ENCODE measurements at regions not wholly inside any gene's neighbourhood (a gene's known extent, or its start where the extent isn't known, plus 50 kb on each side); places are given as distances from the start of the nearest gene placed in this dataset.

DNA sequence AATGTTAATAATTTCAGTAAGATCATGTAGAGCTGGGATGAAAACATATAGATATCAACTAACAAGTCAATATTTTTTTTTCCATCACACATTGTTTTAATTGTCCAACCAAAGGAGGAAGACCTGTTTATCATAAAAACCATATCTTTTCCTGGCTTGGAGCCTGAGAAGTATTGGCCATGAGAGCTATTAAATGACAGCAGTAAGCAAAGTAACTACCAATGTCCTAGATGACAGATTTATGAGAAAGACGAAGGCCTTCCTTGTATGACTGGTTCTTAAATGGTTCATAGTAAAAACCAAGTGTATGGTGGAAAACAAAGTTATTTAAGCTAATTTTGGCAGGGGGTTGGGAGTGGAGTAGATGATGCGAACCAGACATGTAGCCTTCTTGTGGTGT lies 1147.1 kb upstream of the TENM4 start:
- WGBS (ENCODE audit: insufficient coverage) = 71% methylated on average over 1 of the region's 2 CpGs
- no peak overlapping the region for H3K4me3 Mint-ChIP-seq
- POLR2A ChIA-PET = no interaction called here

DNA sequence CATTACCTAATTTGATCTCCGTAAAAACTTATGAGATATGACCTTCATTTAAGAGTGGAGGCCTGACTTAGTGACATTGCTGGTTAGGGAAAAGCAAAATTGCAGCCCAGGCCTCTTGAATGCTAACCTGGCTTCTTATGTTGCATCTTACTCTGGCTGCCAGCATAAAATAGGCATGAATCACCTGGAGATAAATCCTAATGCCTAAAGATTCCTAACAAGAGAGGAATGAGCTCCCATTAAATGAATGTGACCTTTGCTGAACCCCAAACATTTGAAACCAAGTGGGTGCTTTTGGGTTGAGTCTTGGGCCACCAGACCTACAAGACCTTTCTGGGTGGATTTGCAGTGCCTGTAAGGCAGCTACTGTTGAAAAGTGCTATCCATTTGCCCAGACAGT lies 1145.6 kb upstream of the TENM4 start:
- ChIA-PET CTCF (no interaction called here), POLR2A (no interaction called here)
- DNase-seq (no peak), ATAC-seq (replicated peaks in 1 of 4) (no peak)
- Histone ChIP-seq H3K27me3 (replicated peaks in 1 of 2; ENCODE audit: control insufficient read depth in 2 of 2, extremely low read depth in 1 of 2, insufficient read depth in 2 of 2, low read length in 1 of 2) (no peaks in the 10 kb centered on the region), H3K4me1 (ENCODE audit: control insufficient read depth in 1 of 2, extremely low read depth in 1 of 2, insufficient read depth in 2 of 2, low read length in 2 of 2) (no peaks in the 10 kb centered on the region), H3K36me3 (ENCODE audit: control insufficient read depth in 2 of 2, extremely low read depth in 1 of 2, insufficient read depth in 1 of 2, low read length in 1 of 2) (no peaks in the 10 kb centered on the region), H3K9me3 (no peaks in the 10 kb centered on the region), H3K4me3 (ENCODE audit: control insufficient read depth in 1 of 2, extremely low read depth in 1 of 2, low read length in 1 of 2) (no peak overlapping the region), H3K27ac (ENCODE audit: low read length) (no peak overlapping the region)
- Mint-ChIP-seq H3K4me3 (no peak overlapping the region), H3K4me1 (no peaks in the 10 kb centered on the region), H3K9me3 (peaks cover 5 to 15% (median 13%) of the 10 kb centered on the region in 3 donors), H3K27me3 (no peaks in the 10 kb centered on the region), H3K36me3 (no peaks in the 10 kb centered on the region), H3K27ac (no peak overlapping the region)
- no CpG with 5 or more reads among the region's 1 CpG for WGBS (ENCODE audit: insufficient coverage)

More for the DNA sequence above, 1147.1 kb upstream of the TENM4 start:
- Mint-ChIP-seq H3K4me1 (no peaks in the 10 kb centered on the region), H3K36me3 (no peaks in the 10 kb centered on the region), H3K27me3 (no peaks in the 10 kb centered on the region), H3K9me3 (peaks cover 7 to 17% (median 15%) of the 10 kb centered on the region in 3 donors), H3K27ac (no peak overlapping the region)
- H3K4me1 ChIP-seq (ENCODE audit: control insufficient read depth in 1 of 2, extremely low read depth in 1 of 2, insufficient read depth in 2 of 2, low read length in 2 of 2) = no peaks in the 10 kb centered on the region
- no peak for DNase-seq
- H3K9me3 ChIP-seq = no peaks in the 10 kb centered on the region
- no peaks in the 10 kb centered on the region for H3K36me3 ChIP-seq (ENCODE audit: control insufficient read depth in 2 of 2, extremely low read depth in 1 of 2, insufficient read depth in 1 of 2, low read length in 1 of 2)
- no peaks in the 10 kb centered on the region for H3K27me3 ChIP-seq (replicated peaks in 1 of 2; ENCODE audit: control insufficient read depth in 2 of 2, extremely low read depth in 1 of 2, insufficient read depth in 2 of 2, low read length in 1 of 2)
- ATAC-seq (replicated peaks in 1 of 4) = no peak
- no peak overlapping the region for H3K27ac ChIP-seq (ENCODE audit: low read length)
- CTCF ChIA-PET = interaction anchor here in 1 of 2 donors (0.8 kb wide), 1 partner anchor 1051 kb away, joined by 3 read pairs; no protein-coding TSS in a partner anchor
- H3K4me3 ChIP-seq (ENCODE audit: control insufficient read depth in 1 of 2, extremely low read depth in 1 of 2, low read length in 1 of 2) = no peak overlapping the region

DNA sequence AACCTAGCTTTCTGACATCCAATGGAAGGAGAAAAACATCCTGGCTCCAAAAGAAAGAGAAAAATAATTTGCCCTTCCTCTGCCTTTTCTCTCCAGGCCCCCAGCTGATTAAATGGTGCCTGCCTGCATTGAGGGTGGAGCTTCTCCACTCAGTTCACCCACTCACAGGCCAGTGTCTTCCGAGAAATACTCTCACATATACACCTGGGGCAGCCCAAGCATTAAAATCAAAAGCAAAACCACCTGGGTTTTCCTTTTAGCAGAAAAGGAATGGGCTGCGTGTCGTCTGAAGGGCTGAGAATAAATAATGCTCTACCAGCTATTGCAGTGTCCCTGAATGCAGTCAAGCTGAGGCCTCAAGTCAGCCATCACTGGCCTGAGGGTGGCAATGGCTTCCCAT lies 1143.8 kb upstream of the TENM4 start:
- Histone ChIP-seq H3K4me1 (ENCODE audit: control insufficient read depth in 1 of 2, extremely low read depth in 1 of 2, insufficient read depth in 2 of 2, low read length in 2 of 2) (no peaks in the 10 kb centered on the region), H3K36me3 (ENCODE audit: control insufficient read depth in 2 of 2, extremely low read depth in 1 of 2, insufficient read depth in 1 of 2, low read length in 1 of 2) (no peaks in the 10 kb centered on the region), H3K27me3 (replicated peaks in 1 of 2; ENCODE audit: control insufficient read depth in 2 of 2, extremely low read depth in 1 of 2, insufficient read depth in 2 of 2, low read length in 1 of 2) (no peaks in the 10 kb centered on the region), H3K4me3 (ENCODE audit: control insufficient read depth in 1 of 2, extremely low read depth in 1 of 2, low read length in 1 of 2) (no peak overlapping the region), H3K27ac (ENCODE audit: low read length) (no peak overlapping the region), H3K9me3 (no peaks in the 10 kb centered on the region)
- CTCF ChIA-PET = no interaction called here
- Mint-ChIP-seq H3K9me3 (peaks cover 10 to 16% (median 10%) of the 10 kb centered on the region in 3 donors), H3K4me1 (no peaks in the 10 kb centered on the region), H3K36me3 (no peaks in the 10 kb centered on the region), H3K27ac (no peak overlapping the region), H3K27me3 (no peaks in the 10 kb centered on the region), H3K4me3 (no peak overlapping the region)
- POLR2A ChIA-PET = no interaction called here
- 81% methylated on average over 3 of the region's 3 CpGs for WGBS (ENCODE audit: insufficient coverage)
- no peak for DNase-seq
- no peak for ATAC-seq (replicated peaks in 1 of 4)

DNA sequence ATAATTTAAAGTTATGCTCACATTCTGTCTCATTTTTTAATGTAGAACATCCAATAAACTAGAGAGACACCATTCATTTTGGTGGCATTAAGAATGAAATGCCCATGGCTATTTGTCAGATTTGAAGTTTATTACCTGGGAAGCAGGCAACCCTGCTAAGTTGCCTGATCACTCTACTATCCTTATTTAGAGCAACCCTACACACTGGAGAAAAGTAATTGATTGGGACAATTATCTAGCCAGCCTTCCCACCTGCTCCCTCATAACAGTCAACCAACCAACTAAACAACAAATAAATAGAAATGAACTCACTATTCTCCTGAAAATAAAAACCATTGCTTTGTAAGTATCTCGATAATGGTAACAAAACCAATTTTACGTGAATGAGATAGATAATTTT lies 1129.0 kb upstream of the TENM4 start:
- Mint-ChIP-seq H3K36me3 (no peaks in the 10 kb centered on the region), H3K9me3 (peaks cover 10 to 19% (median 16%) of the 10 kb centered on the region in 3 donors), H3K27ac (no peak overlapping the region), H3K27me3 (no peaks in the 10 kb centered on the region), H3K4me3 (no peak overlapping the region), H3K4me1 (no peaks in the 10 kb centered on the region)
- WGBS (ENCODE audit: insufficient coverage) = no CpG with 5 or more reads among the region's 2 CpGs
- ChIA-PET POLR2A (no interaction called here), CTCF (no interaction called here)
- ATAC-seq (replicated peaks in 1 of 4) (no peak), DNase-seq (no peak)
- Histone ChIP-seq H3K4me3 (ENCODE audit: control insufficient read depth in 1 of 2, extremely low read depth in 1 of 2, low read length in 1 of 2) (no peak overlapping the region), H3K4me1 (ENCODE audit: control insufficient read depth in 1 of 2, extremely low read depth in 1 of 2, insufficient read depth in 2 of 2, low read length in 2 of 2) (no peaks in the 10 kb centered on the region), H3K36me3 (ENCODE audit: control insufficient read depth in 2 of 2, extremely low read depth in 1 of 2, insufficient read depth in 1 of 2, low read length in 1 of 2) (no peaks in the 10 kb centered on the region), H3K9me3 (no peaks in the 10 kb centered on the region), H3K27me3 (replicated peaks in 1 of 2; ENCODE audit: control insufficient read depth in 2 of 2, extremely low read depth in 1 of 2, insufficient read depth in 2 of 2, low read length in 1 of 2) (no peaks in the 10 kb centered on the region), H3K27ac (ENCODE audit: low read length) (no peak overlapping the region)

DNA sequence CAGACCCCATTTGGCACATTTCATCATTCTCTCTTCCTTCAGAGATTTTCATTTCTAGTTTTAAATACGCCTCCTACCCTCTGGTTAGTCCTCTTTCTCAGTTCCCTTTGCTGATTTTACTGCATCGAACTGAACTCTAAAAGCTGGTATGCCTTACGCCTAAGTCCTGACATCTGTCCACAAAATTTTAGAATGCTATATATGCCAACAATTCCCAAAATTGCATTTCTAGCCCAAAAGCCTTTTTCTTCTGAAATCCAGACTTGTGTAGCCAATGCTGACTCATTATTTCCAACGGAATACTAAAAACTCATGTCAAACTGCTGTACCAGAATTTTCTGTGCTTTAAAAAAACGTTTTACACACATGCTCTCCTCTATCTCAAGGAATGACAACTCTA lies 1124.4 kb upstream of the TENM4 start:
- Histone ChIP-seq H3K4me1 (ENCODE audit: control insufficient read depth in 1 of 2, extremely low read depth in 1 of 2, insufficient read depth in 2 of 2, low read length in 2 of 2) (no peaks in the 10 kb centered on the region), H3K9me3 (no peaks in the 10 kb centered on the region), H3K36me3 (ENCODE audit: control insufficient read depth in 2 of 2, extremely low read depth in 1 of 2, insufficient read depth in 1 of 2, low read length in 1 of 2) (no peaks in the 10 kb centered on the region), H3K27ac (ENCODE audit: low read length) (no peak overlapping the region), H3K4me3 (ENCODE audit: control insufficient read depth in 1 of 2, extremely low read depth in 1 of 2, low read length in 1 of 2) (no peak overlapping the region), H3K27me3 (replicated peaks in 1 of 2; ENCODE audit: control insufficient read depth in 2 of 2, extremely low read depth in 1 of 2, insufficient read depth in 2 of 2, low read length in 1 of 2) (no peaks in the 10 kb centered on the region)
- Mint-ChIP-seq H3K9me3 (peaks cover 6 to 13% (median 7%) of the 10 kb centered on the region in 3 donors), H3K4me1 (no peaks in the 10 kb centered on the region), H3K36me3 (no peaks in the 10 kb centered on the region), H3K4me3 (no peak overlapping the region), H3K27me3 (no peaks in the 10 kb centered on the region), H3K27ac (no peak overlapping the region)
- ChIA-PET POLR2A (no interaction called here), CTCF (no interaction called here)
- WGBS (ENCODE audit: insufficient coverage) = 76% methylated on average over 5 of the region's 5 CpGs
- DNase-seq (no peak), ATAC-seq (replicated peaks in 1 of 4) (no peak)

DNA sequence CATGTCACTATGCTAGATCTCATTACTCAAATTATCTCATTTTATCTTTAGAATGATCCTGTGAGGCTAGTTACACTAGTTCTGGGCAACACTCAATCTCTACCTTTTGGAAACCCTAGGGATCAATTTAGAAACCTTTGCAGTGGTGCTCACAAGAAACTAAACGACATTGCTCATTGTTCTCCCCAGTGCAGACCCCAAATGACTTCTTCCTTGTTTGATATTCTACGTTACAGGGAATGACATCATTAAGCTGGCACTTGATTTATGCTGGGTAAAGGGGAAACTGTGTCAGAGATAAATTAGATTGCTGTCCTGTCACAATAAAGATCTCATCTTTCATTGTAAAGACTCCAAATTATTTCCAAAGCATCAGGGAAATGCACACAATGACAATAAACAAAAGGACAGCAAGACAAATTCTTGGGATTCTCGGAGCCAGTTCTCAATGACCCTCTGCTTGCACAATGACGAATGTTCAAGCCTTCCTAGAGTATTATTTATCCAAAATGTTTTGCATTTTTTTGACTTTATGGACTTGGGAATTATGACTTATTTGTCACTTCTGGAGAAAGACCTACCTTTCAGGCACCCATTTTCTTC lies 1121.8 kb upstream of the TENM4 start:
- ChIA-PET CTCF (no interaction called here), POLR2A (no interaction called here)
- ATAC-seq (replicated peaks in 1 of 4) (no peak), DNase-seq (no peak)
- H3K36me3 Mint-ChIP-seq = no peaks in the 10 kb centered on the region
- no peaks in the 10 kb centered on the region for H3K27me3 Mint-ChIP-seq
- H3K4me3 Mint-ChIP-seq = no peak overlapping the region
- H3K9me3 Mint-ChIP-seq = peaks cover 13 to 20% (median 15%) of the 10 kb centered on the region in 3 donors
- H3K4me1 ChIP-seq (ENCODE audit: control insufficient read depth in 1 of 2, extremely low read depth in 1 of 2, insufficient read depth in 2 of 2, low read length in 2 of 2) = no peaks in the 10 kb centered on the region
- H3K27ac Mint-ChIP-seq = no peak overlapping the region
- H3K27me3 ChIP-seq (replicated peaks in 1 of 2; ENCODE audit: control insufficient read depth in 2 of 2, extremely low read depth in 1 of 2, insufficient read depth in 2 of 2, low read length in 1 of 2) = no peaks in the 10 kb centered on the region
- no CpG with 5 or more reads among the region's 4 CpGs for WGBS (ENCODE audit: insufficient coverage)
- H3K4me3 ChIP-seq (ENCODE audit: control insufficient read depth in 1 of 2, extremely low read depth in 1 of 2, low read length in 1 of 2) = no peak overlapping the region
- H3K4me1 Mint-ChIP-seq = no peaks in the 10 kb centered on the region
- H3K36me3 ChIP-seq (ENCODE audit: control insufficient read depth in 2 of 2, extremely low read depth in 1 of 2, insufficient read depth in 1 of 2, low read length in 1 of 2) = no peaks in the 10 kb centered on the region
- no peak overlapping the region for H3K27ac ChIP-seq (ENCODE audit: low read length)
- H3K9me3 ChIP-seq = no peaks in the 10 kb centered on the region

DNA sequence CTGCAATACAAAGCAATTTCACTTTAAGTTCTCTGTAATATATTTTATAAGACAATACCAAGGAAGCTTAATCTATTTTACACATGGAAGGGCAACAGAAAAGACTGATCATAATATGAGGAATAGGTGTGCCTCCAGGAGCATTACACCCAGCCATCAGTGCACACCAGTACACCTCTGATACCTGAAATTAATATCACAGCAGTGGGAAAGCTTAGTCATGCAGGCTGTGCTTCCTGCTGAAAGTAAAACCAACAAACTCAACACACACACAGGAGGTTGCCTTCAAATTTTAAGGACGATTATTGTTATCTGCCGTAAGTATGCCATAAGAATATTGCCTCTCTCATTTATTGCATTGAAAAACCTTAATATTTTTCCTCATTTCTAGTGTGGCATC lies 1119.1 kb upstream of the TENM4 start:
- Histone ChIP-seq H3K27ac (ENCODE audit: low read length) (no peak overlapping the region), H3K4me3 (ENCODE audit: control insufficient read depth in 1 of 2, extremely low read depth in 1 of 2, low read length in 1 of 2) (no peak overlapping the region), H3K9me3 (no peaks in the 10 kb centered on the region), H3K36me3 (ENCODE audit: control insufficient read depth in 2 of 2, extremely low read depth in 1 of 2, insufficient read depth in 1 of 2, low read length in 1 of 2) (no peaks in the 10 kb centered on the region), H3K4me1 (ENCODE audit: control insufficient read depth in 1 of 2, extremely low read depth in 1 of 2, insufficient read depth in 2 of 2, low read length in 2 of 2) (no peaks in the 10 kb centered on the region), H3K27me3 (replicated peaks in 1 of 2; ENCODE audit: control insufficient read depth in 2 of 2, extremely low read depth in 1 of 2, insufficient read depth in 2 of 2, low read length in 1 of 2) (no peaks in the 10 kb centered on the region)
- no peak overlapping the region for H3K4me3 Mint-ChIP-seq
- H3K4me1 Mint-ChIP-seq = no peaks in the 10 kb centered on the region
- ATAC-seq (replicated peaks in 1 of 4) (no peak), DNase-seq (no peak)
- H3K36me3 Mint-ChIP-seq = no peaks in the 10 kb centered on the region
- CTCF ChIA-PET = no interaction called here
- peaks cover 15 to 30% (median 25%) of the 10 kb centered on the region in 3 donors for H3K9me3 Mint-ChIP-seq
- WGBS (ENCODE audit: insufficient coverage) = no CpG with 5 or more reads among the region's 2 CpGs
- no peaks in the 10 kb centered on the region for H3K27me3 Mint-ChIP-seq
- POLR2A ChIA-PET = no interaction called here
- no peak overlapping the region for H3K27ac Mint-ChIP-seq
